ENCODE measurements at regions not wholly inside any gene's neighbourhood (a gene's known extent, or its start where the extent isn't known, plus 50 kb on each side); places are given as distances from the start of the nearest gene placed in this dataset.

DNA sequence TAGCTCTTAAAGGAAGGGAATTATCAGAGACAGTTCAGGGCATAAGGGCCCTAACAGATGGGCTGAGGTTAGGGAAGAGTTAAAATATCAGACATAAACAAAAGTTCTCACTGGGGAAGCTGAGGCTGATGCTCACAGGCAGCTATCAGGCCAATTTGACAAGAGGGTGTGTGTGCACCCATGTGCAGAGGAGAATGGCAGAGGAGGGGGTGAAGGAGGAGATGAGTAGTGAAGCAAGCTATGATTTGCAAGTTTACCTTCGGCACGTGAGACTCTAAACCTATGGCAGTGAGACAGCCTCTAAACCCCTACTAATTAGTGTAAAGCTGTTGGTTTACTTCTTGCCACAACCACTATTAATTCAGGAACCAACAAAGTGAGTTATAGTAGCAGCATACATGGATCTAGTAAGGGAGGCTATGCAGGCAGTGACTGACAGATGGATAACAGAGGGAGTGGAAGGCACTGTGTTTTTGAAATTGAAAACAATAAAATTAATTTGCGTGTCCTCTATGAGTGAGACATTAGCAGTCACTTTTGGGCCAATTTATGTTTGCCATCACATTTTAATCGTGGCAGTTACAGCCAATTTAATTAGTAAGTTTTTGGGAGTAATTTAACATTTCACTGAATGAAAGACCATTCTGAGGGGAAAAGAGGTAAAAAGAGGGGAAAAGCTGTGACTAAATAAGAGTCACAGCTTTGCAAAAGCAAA is 99.6 kb upstream of the HTR2A start:
- H3K27ac ChIP-seq (ENCODE audit: extremely low read length, insufficient read depth, low read length), result no peak overlapping the region
- H3K4me2 ChIP-seq (ENCODE audit: low read depth, low read length), result no peak overlapping the region
- ATAC-seq (no peak), DNase-seq (ENCODE audit: low spot score) (no peak), FAIRE-seq (no peak)
- no peaks in the 10 kb centered on the region for H3K4me1 ChIP-seq (ENCODE audit: insufficient read depth, low read length)
- H3K9ac ChIP-seq (ENCODE audit: insufficient read depth, low read depth, low read length), result no peak overlapping the region
- H2AFZ ChIP-seq (ENCODE audit: low read length), result no peak overlapping the region
- no peaks in the 10 kb centered on the region for H3K79me2 ChIP-seq (ENCODE audit: insufficient read depth, low read length)
- CTCF ChIA-PET (ENCODE audit: low intra/inter-chr PET ratio, low total read pairs), result no interaction called here
- no peak for TF ChIP-seq LBX2 (CRISPR knock-in tag; IDR thresholded peaks at IDR 0.05; ENCODE audit: borderline replicate concordance)
- no peak for TF ChIP-seq ZNF549 (CRISPR knock-in tag; IDR thresholded peaks at IDR 0.05)
- TF ChIP-seq, protein P1, sequence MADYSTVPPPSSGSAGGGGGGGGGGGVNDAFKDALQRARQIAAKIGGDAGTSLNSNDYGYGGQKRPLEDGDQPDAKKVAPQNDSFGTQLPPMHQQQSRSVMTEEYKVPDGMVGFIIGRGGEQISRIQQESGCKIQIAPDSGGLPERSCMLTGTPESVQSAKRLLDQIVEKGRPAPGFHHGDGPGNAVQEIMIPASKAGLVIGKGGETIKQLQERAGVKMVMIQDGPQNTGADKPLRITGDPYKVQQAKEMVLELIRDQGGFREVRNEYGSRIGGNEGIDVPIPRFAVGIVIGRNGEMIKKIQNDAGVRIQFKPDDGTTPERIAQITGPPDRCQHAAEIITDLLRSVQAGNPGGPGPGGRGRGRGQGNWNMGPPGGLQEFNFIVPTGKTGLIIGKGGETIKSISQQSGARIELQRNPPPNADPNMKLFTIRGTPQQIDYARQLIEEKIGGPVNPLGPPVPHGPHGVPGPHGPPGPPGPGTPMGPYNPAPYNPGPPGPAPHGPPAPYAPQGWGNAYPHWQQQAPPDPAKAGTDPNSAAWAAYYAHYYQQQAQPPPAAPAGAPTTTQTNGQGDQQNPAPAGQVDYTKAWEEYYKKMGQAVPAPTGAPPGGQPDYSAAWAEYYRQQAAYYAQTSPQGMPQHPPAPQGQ (CRISPR knock-in tag; IDR thresholded peaks at IDR 0.05; ENCODE audit: borderline replicate concordance), result no peak
- TF ChIP-seq JDP2 (CRISPR knock-in tag; IDR thresholded peaks at IDR 0.05; ENCODE audit: borderline replicate concordance), result no peak
- no peak for TF ChIP-seq PLRG1 (conservative IDR thresholded peaks at IDR 0.05)
- TF ChIP-seq KLF13 (CRISPR knock-in tag; IDR thresholded peaks at IDR 0.05), result no peak
- no peak for TF ChIP-seq SALL1 (CRISPR knock-in tag; IDR thresholded peaks at IDR 0.05)
- no peak for TF ChIP-seq MTA1 (CRISPR knock-in tag; IDR thresholded peaks at IDR 0.05; ENCODE audit: borderline replicate concordance)
- TF ChIP-seq, protein P2, sequence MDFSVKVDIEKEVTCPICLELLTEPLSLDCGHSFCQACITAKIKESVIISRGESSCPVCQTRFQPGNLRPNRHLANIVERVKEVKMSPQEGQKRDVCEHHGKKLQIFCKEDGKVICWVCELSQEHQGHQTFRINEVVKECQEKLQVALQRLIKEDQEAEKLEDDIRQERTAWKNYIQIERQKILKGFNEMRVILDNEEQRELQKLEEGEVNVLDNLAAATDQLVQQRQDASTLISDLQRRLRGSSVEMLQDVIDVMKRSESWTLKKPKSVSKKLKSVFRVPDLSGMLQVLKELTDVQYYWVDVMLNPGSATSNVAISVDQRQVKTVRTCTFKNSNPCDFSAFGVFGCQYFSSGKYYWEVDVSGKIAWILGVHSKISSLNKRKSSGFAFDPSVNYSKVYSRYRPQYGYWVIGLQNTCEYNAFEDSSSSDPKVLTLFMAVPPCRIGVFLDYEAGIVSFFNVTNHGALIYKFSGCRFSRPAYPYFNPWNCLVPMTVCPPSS (IDR thresholded peaks at IDR 0.05), result no peak
- no peak for TF ChIP-seq ZNF766 (CRISPR knock-in tag; IDR thresholded peaks at IDR 0.05; ENCODE audit: borderline replicate concordance)
- no peak for TF ChIP-seq KLF11 (CRISPR knock-in tag; IDR thresholded peaks at IDR 0.05)
- no peak for TF ChIP-seq ZNF337 (CRISPR knock-in tag; IDR thresholded peaks at IDR 0.05; ENCODE audit: borderline replicate concordance, low read depth)
- TF ChIP-seq ZNF33B (CRISPR knock-in tag; IDR thresholded peaks at IDR 0.05), result no peak
- no peak for TF ChIP-seq PATZ1 (CRISPR knock-in tag; IDR thresholded peaks at IDR 0.05)
- no peak for TF ChIP-seq KAT7 (CRISPR knock-in tag; IDR thresholded peaks at IDR 0.05; ENCODE audit: borderline replicate concordance)
- no peak for TF ChIP-seq SMAD1 (CRISPR knock-in tag; IDR thresholded peaks at IDR 0.05; ENCODE audit: borderline replicate concordance, low read depth)
- TF ChIP-seq NCOA5 (CRISPR knock-in tag; IDR thresholded peaks at IDR 0.05), result no peak
- no peak for TF ChIP-seq TERF1 (CRISPR knock-in tag; IDR thresholded peaks at IDR 0.05)
- TF ChIP-seq NONO (IDR thresholded peaks at IDR 0.05), result no peak
- TF ChIP-seq NONO (CRISPR knock-in tag; conservative IDR thresholded peaks at IDR 0.05), result no peak
- no peak overlapping the region for H3K4me3 ChIP-seq (replicated peaks in 1 of 3; ENCODE audit: insufficient read depth in 1 of 3, low read depth in 2 of 3, low read length in 3 of 3)
- no peaks in the 10 kb centered on the region for H3K9me3 ChIP-seq (ENCODE audit: low read length)
- no TSS peak for BruUV-seq (replicated peaks)
- POLR2A ChIA-PET, result no interaction called here
- in situ Hi-C loops (cut with HindIII; ENCODE audit: extremely low pct_ligation_motif_present, low pct_unique_long_range_greater_than_20kb), result no loop called here
- intact Hi-C loops (cut with micrococcal nuclease; ENCODE audit: unreplicated experiment), result no loop called here
- H3K36me3 ChIP-seq (replicated peaks in 1 of 2; ENCODE audit: control insufficient read depth in 1 of 2, insufficient read depth in 2 of 2, low read length in 2 of 2), result no peaks in the 10 kb centered on the region
- H4K20me1 ChIP-seq (ENCODE audit: insufficient read depth, low read length), result no peaks in the 10 kb centered on the region
- 21% methylated on average over 4 of the region's 4 CpGs for WGBS (ENCODE audit: low lambda C conversion rate)
- no peaks in the 10 kb centered on the region for H3K27me3 ChIP-seq (ENCODE audit: control insufficient read depth in 1 of 2, insufficient read depth in 2 of 2, low read length in 2 of 2)

All from HepG2 (cell line).